HL-60 (cell line): ENCODE measurements at regions not wholly inside any gene's neighbourhood (a gene's known extent, or its start where the extent isn't known, plus 50 kb on each side); places are given as distances from the start of the nearest gene placed in this dataset.

Experiments
- DNase-seq, 2 experiments: peaks; one replicate each; pipeline ENCODE4 v3.0.0-alpha.2; 2010 to 2020; ENCODE audit warnings: low read depth in 1 of 2, low spot score in 1 of 2
- H3K27ac ChIP-seq: fragments of 250-450 bp; sonication (Bioruptor Pico); replicated peaks from 2 replicates; pipeline ENCODE4 v1.5.1; 2020; ENCODE audit warnings: mild to moderate bottlenecking, moderate library complexity
- H3K27me3 ChIP-seq: fragments of 250-450 bp; sonication (Bioruptor Pico); 2 replicates; pipeline ENCODE4 v1.5.1; 2021; ENCODE audit warnings: mild to moderate bottlenecking, moderate library complexity; ENCODE audit not compliant: insufficient read depth, poor library complexity, severe bottlenecking
- H3K4me3 ChIP-seq: replicated peaks from 2 replicates; pipeline ENCODE4 v1.5.1; 2011; ENCODE audit warnings: mild to moderate bottlenecking, control low read depth, low read length; ENCODE audit not compliant: insufficient read depth
- CTCF ChIP-seq: IDR thresholded peaks from one replicate; pipeline ENCODE4 v1.5.1; 2011; ENCODE audit warnings: low read length, control low read depth, inconsistent platforms; ENCODE audit not compliant: insufficient read depth
- GABPA ChIP-seq: IDR thresholded peaks from 2 replicates; pipeline ENCODE4 v1.6.1; 2012; ENCODE audit warnings: low read depth
- POLR2AphosphoS5 ChIP-seq: IDR thresholded peaks from 2 replicates; pipeline ENCODE4 v1.6.1; 2012; ENCODE audit warnings: low read depth
- SPI1 ChIP-seq: IDR thresholded peaks from 2 replicates; pipeline ENCODE4 v1.6.1; 2012; ENCODE audit warnings: low read depth, mild to moderate bottlenecking, borderline replicate concordance
- TF ChIP-seq, protein P1 (sequence below): IDR thresholded peaks from 2 replicates; pipeline ENCODE4 v1.6.1; 2012; ENCODE audit warnings: low read depth; ENCODE audit not compliant: insufficient replicate concordance

GRCh38 chr2:144244938-144245337, 275.0 kb downstream of the ZEB2 start:
- Histone ChIP-seq H3K4me3 (no peak overlapping the region), H3K27ac (no peak overlapping the region), H3K27me3 (no peaks in the 10 kb centered on the region)
- TF ChIP-seq, protein P1, sequence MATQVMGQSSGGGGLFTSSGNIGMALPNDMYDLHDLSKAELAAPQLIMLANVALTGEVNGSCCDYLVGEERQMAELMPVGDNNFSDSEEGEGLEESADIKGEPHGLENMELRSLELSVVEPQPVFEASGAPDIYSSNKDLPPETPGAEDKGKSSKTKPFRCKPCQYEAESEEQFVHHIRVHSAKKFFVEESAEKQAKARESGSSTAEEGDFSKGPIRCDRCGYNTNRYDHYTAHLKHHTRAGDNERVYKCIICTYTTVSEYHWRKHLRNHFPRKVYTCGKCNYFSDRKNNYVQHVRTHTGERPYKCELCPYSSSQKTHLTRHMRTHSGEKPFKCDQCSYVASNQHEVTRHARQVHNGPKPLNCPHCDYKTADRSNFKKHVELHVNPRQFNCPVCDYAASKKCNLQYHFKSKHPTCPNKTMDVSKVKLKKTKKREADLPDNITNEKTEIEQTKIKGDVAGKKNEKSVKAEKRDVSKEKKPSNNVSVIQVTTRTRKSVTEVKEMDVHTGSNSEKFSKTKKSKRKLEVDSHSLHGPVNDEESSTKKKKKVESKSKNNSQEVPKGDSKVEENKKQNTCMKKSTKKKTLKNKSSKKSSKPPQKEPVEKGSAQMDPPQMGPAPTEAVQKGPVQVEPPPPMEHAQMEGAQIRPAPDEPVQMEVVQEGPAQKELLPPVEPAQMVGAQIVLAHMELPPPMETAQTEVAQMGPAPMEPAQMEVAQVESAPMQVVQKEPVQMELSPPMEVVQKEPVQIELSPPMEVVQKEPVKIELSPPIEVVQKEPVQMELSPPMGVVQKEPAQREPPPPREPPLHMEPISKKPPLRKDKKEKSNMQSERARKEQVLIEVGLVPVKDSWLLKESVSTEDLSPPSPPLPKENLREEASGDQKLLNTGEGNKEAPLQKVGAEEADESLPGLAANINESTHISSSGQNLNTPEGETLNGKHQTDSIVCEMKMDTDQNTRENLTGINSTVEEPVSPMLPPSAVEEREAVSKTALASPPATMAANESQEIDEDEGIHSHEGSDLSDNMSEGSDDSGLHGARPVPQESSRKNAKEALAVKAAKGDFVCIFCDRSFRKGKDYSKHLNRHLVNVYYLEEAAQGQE = no peak
- TF ChIP-seq SPI1 (no peak), POLR2AphosphoS5 (no peak), CTCF (no peak), GABPA (no peak)
- no peak for DNase-seq

GRCh38 chr2:144242311-144242710, 277.6 kb downstream of the ZEB2 start:
- H3K27ac ChIP-seq = no peak overlapping the region
- no peak for DNase-seq
- TF ChIP-seq, protein P1 = no peak
- no peak for TF ChIP-seq POLR2AphosphoS5
- no peak for TF ChIP-seq CTCF
- TF ChIP-seq SPI1 = no peak
- no peak overlapping the region for H3K4me3 ChIP-seq
- no peaks in the 10 kb centered on the region for H3K27me3 ChIP-seq

DNA sequence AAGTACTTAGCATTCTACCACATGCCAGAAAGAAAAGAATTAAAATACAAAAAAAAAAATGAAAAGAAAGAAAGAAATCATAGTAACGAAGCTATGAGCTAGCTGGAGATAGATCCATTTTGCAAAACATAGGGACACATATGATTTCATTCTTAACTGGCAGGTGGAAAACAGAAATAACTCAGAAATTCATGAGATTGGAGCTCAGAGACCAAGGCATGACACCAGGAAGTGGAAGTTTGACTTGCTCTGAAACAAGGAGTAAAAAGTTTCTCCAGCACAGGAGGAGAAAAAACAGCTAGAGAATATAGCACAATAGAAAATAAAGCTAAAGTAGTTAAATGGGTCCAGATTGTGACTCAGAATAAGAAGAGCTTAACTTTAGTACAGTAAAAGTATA, 278.1 kb downstream of the ZEB2 start:
- H3K27ac ChIP-seq = no peak overlapping the region
- no peaks in the 10 kb centered on the region for H3K27me3 ChIP-seq
- no peak overlapping the region for H3K4me3 ChIP-seq
- TF ChIP-seq GABPA = no peak
- TF ChIP-seq, protein P1 = no peak
- TF ChIP-seq SPI1 = no peak
- TF ChIP-seq CTCF = no peak
- no peak for TF ChIP-seq POLR2AphosphoS5
- no peak for DNase-seq
